IPS DF 4.7 (cell line): ENCODE measurements at regions not wholly inside any gene's neighbourhood (a gene's known extent, or its start where the extent isn't known, plus 50 kb on each side); places are given as distances from the start of the nearest gene placed in this dataset.

Source experiments
- DNase-seq: peaks from one replicate; pipeline ENCODE4 v3.0.0-alpha.2; 2013; ENCODE audit warnings: low spot score; ENCODE audit errors: extremely low read depth

GRCh38 chr18:38963943-38964660, 1398.5 kb upstream of the CELF4 start:
- no peak for DNase-seq

- no peak for DNase-seq
These were observed 1396.3 kb upstream of the CELF4 start for GRCh38 chr18:38961880-38962279.

- DNase-seq = no peak
These were observed 1392.1 kb upstream of the CELF4 start for GRCh38 chr18:38957736-38958135.

- DNase-seq = no peak
These were observed 1390.5 kb upstream of the CELF4 start for GRCh38 chr18:38956068-38956467.

- DNase-seq = no peak
These were observed 1386.0 kb upstream of the CELF4 start for GRCh38 chr18:38951633-38952032.

GRCh38 chr18:38948436-38948835, 1382.8 kb upstream of the CELF4 start:
- DNase-seq = no peak

- no peak for DNase-seq
These were observed 1378.9 kb upstream of the CELF4 start for GRCh38 chr18:38944446-38945024.

- DNase-seq = no peak
These were observed 1376.3 kb upstream of the CELF4 start for GRCh38 chr18:38941711-38942561.

- no peak for DNase-seq
These were observed 1375.4 kb upstream of the CELF4 start for GRCh38 chr18:38940863-38941531.

GRCh38 chr18:38940475-38940862, 1374.9 kb upstream of the CELF4 start:
- DNase-seq = no peak

- no peak for DNase-seq
These were observed 1368.4 kb upstream of the CELF4 start for GRCh38 chr18:38933910-38934510.

- DNase-seq = no peak
These were observed 1367.7 kb upstream of the CELF4 start for GRCh38 chr18:38933322-38933721.

- no peak for DNase-seq
These were observed 1367.2 kb upstream of the CELF4 start for GRCh38 chr18:38932752-38933151.

- DNase-seq = no peak
These were observed 1366.1 kb upstream of the CELF4 start for GRCh38 chr18:38931754-38932050.

GRCh38 chr18:38930881-38931753, 1365.5 kb upstream of the CELF4 start:
- no peak for DNase-seq

- no peak for DNase-seq
These were observed 1357.9 kb upstream of the CELF4 start for GRCh38 chr18:38923540-38923939.

GRCh38 chr18:38923126-38923525, 1357.5 kb upstream of the CELF4 start:
- DNase-seq = no peak

- DNase-seq = no peak
These were observed 1344.4 kb upstream of the CELF4 start for GRCh38 chr18:38909972-38910371.

GRCh38 chr18:38902796-38903195, 1337.2 kb upstream of the CELF4 start:
- DNase-seq = no peak

GRCh38 chr18:38900445-38900844, 1334.8 kb upstream of the CELF4 start:
- DNase-seq = no peak

GRCh38 chr18:38900031-38900430, 1334.4 kb upstream of the CELF4 start:
- no peak for DNase-seq
